GM19328 (cell line): ENCODE measurements at regions not wholly inside any gene's neighbourhood (a gene's known extent, or its start where the extent isn't known, plus 50 kb on each side); places are given as distances from the start of the nearest gene placed in this dataset.
"Not testable (repeated sequence)": the region's sequence is repeated elsewhere in the genome, so short reads cannot be mapped to it uniquely, and the experiment has no call there.

Experiments used
- ATAC-seq: cut with Tn5 transposase; IDR thresholded peaks from one replicate; pipeline ENCODE4 v1.9.1; 2021; ENCODE audit warnings: mild to moderate bottlenecking, moderate library complexity; ENCODE audit not compliant: unreplicated experiment

- ATAC-seq, result no peak
Measured at GRCh38 chr12:126390969-126391566, 1325.8 kb downstream of the AACS start.

- ATAC-seq, result no peak
Measured at GRCh38 chr12:126396536-126396935, 1331.3 kb downstream of the AACS start.

- ATAC-seq, result no peak
Measured at GRCh38 chr12:126397071-126397581, 1331.9 kb downstream of the AACS start.

- no peak for ATAC-seq
Measured at GRCh38 chr12:126397660-126398059, 1332.4 kb downstream of the AACS start.

- ATAC-seq, result no peak
Measured at GRCh38 chr12:126400831-126401230, 1335.6 kb downstream of the AACS start.

GRCh38 chr12:126404293-126404881, 1339.2 kb downstream of the AACS start:
- ATAC-seq, result no peak

- no peak for ATAC-seq
Measured at GRCh38 chr12:126418400-126418799, 1353.2 kb downstream of the AACS start.

GRCh38 chr12:126419131-126419530, 1353.9 kb downstream of the AACS start:
- ATAC-seq, result no peak

GRCh38 chr12:126424696-126425095, 1359.5 kb downstream of the AACS start:
- no peak for ATAC-seq

- no peak for ATAC-seq
Measured at GRCh38 chr12:126425264-126425663, 1360.0 kb downstream of the AACS start.

GRCh38 chr12:126428769-126429168, 1363.5 kb downstream of the AACS start:
- ATAC-seq, result no peak

- no peak for ATAC-seq
Measured at GRCh38 chr12:126430921-126431320, 1365.7 kb downstream of the AACS start.

- ATAC-seq, result no peak
Measured at GRCh38 chr12:126431767-126432166, 1366.5 kb downstream of the AACS start.

- no peak for ATAC-seq
Measured at GRCh38 chr12:126432780-126433179, 1367.5 kb downstream of the AACS start.

GRCh38 chr12:126434412-126434985, 1369.3 kb downstream of the AACS start:
- ATAC-seq, result no peak

GRCh38 chr12:126436041-126436440, 1370.8 kb downstream of the AACS start:
- no peak for ATAC-seq

GRCh38 chr12:126437934-126438333, 1372.7 kb downstream of the AACS start:
- no peak for ATAC-seq

- ATAC-seq, result no peak
Measured at GRCh38 chr12:126443977-126444376, 1378.7 kb downstream of the AACS start.

- no peak for ATAC-seq
Measured at GRCh38 chr12:126447346-126447745, 1382.1 kb downstream of the AACS start.

GRCh38 chr12:126451809-126452208, 1386.6 kb downstream of the AACS start:
- ATAC-seq, result no peak

- ATAC-seq, result not testable (repeated sequence)
Measured at GRCh38 chr12:126452686-126453085, 1387.5 kb downstream of the AACS start.

- ATAC-seq, result no peak
Measured at GRCh38 chr12:126454581-126454980, 1389.3 kb downstream of the AACS start.
